NT2/D1 (cell line): ENCODE measurements at regions not wholly inside any gene's neighbourhood (a gene's known extent, or its start where the extent isn't known, plus 50 kb on each side); places are given as distances from the start of the nearest gene placed in this dataset.

ENCODE experiments used
- DNase-seq: peaks from one replicate; pipeline ENCODE4 v3.0.0-alpha.2; 2011; ENCODE audit warnings: low read depth, low spot score
- H3K27me3 ChIP-seq: 2 replicates; pipeline ENCODE4 v1.6.0; 2011; ENCODE audit warnings: mild to moderate bottlenecking; ENCODE audit not compliant: insufficient read length, insufficient read depth
- H3K36me3 ChIP-seq: 2 replicates; pipeline ENCODE4 v1.6.1; 2011; ENCODE audit warnings: mild to moderate bottlenecking, low read length, mixed read lengths; ENCODE audit not compliant: insufficient read depth, insufficient read length
- H3K4me1 ChIP-seq: 2 replicates; pipeline ENCODE4 v1.5.1; 2011; ENCODE audit not compliant: insufficient read depth, insufficient read length
- H3K4me3 ChIP-seq: 2 replicates; pipeline ENCODE4 v1.5.1; 2011; ENCODE audit warnings: low read depth; ENCODE audit not compliant: insufficient read length
- H3K9ac ChIP-seq: 2 replicates; pipeline ENCODE4 v1.6.0; 2011; ENCODE audit warnings: low read depth; ENCODE audit not compliant: insufficient read length
- H3K9me3 ChIP-seq: 2 replicates; pipeline ENCODE4 v1.5.1; 2011; ENCODE audit warnings: mild to moderate bottlenecking, low read length; ENCODE audit not compliant: insufficient read depth
- SUZ12 ChIP-seq: IDR thresholded peaks from 2 replicates; pipeline ENCODE4 v1.6.1; 2011; ENCODE audit not compliant: insufficient read length, insufficient read depth; ENCODE audit errors: extremely low read depth
- YY1 ChIP-seq: IDR thresholded peaks from 2 replicates; pipeline ENCODE4 v1.6.1; 2011; ENCODE audit not compliant: insufficient read length, insufficient read depth
- ZNF274 ChIP-seq: IDR thresholded peaks from 2 replicates; pipeline ENCODE4 v1.6.1; 2011; ENCODE audit warnings: mild to moderate bottlenecking, low read depth, low read length

GRCh38 chr4:174157106-174157607 is 126.3 kb downstream of the FBXO8 start:
- no peaks in the 10 kb centered on the region for H3K36me3 ChIP-seq
- H3K4me1 ChIP-seq: no peaks in the 10 kb centered on the region
- H3K27me3 ChIP-seq: no peaks in the 10 kb centered on the region
- H3K9me3 ChIP-seq: no peaks in the 10 kb centered on the region
- no peak for DNase-seq
- H3K4me3 ChIP-seq: no peak overlapping the region
- TF ChIP-seq SUZ12: no peak
- TF ChIP-seq YY1: no peak
- no peak for TF ChIP-seq ZNF274
- no peak overlapping the region for H3K9ac ChIP-seq

GRCh38 chr4:174156239-174156826 is 127.1 kb downstream of the FBXO8 start:
- H3K4me3 ChIP-seq: no peak overlapping the region
- peak; percentile 15 for DNase-seq

GRCh38 chr4:174154215-174154854 is 129.1 kb downstream of the FBXO8 start:
- Histone ChIP-seq H3K9me3 (no peaks in the 10 kb centered on the region), H3K36me3 (no peaks in the 10 kb centered on the region), H3K4me1 (no peaks in the 10 kb centered on the region), H3K27me3 (no peaks in the 10 kb centered on the region), H3K9ac (no peak overlapping the region), H3K4me3 (no peak overlapping the region)
- TF ChIP-seq SUZ12 (no peak), YY1 (no peak), ZNF274 (no peak)
- no peak for DNase-seq

More at GRCh38 chr4:174156239-174156826, 127.1 kb downstream of the FBXO8 start:
- no peaks in the 10 kb centered on the region for H3K4me1 ChIP-seq
- no peaks in the 10 kb centered on the region for H3K9me3 ChIP-seq
- TF ChIP-seq ZNF274 (no peak), SUZ12 (no peak), YY1 (no peak)
- no peaks in the 10 kb centered on the region for H3K36me3 ChIP-seq
- H3K9ac ChIP-seq: no peak overlapping the region
- H3K27me3 ChIP-seq: no peaks in the 10 kb centered on the region

GRCh38 chr4:174152717-174153466 is 130.6 kb downstream of the FBXO8 start:
- H3K36me3 ChIP-seq: no peaks in the 10 kb centered on the region
- DNase-seq: no peak
- H3K9ac ChIP-seq: no peak overlapping the region
- no peaks in the 10 kb centered on the region for H3K27me3 ChIP-seq
- no peaks in the 10 kb centered on the region for H3K9me3 ChIP-seq
- no peak overlapping the region for H3K4me3 ChIP-seq
- no peak for TF ChIP-seq SUZ12
- TF ChIP-seq ZNF274: no peak
- no peak for TF ChIP-seq YY1
- no peaks in the 10 kb centered on the region for H3K4me1 ChIP-seq

DNA sequence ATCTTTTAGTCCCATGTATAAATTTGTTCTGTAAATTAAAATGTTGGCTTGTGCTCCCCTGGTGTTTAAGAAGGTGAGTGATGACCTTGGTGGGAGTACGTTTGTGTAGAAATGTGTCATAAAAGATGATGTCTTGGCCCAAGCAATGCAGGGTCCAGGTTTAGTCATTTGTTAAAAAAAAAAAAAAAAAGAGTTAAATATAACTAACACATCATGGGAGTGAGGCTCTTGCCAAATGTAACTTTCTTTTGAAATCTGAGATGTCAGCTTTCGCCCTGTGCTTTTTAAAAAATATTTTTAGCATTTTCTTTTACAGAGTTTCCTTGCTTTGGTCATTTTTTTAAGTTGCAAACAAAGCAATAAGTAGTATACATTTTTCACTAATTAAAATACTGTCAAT is 135.6 kb downstream of the FBXO8 start:
- H3K27me3 ChIP-seq: no peaks in the 10 kb centered on the region
- H3K9ac ChIP-seq: no peak overlapping the region
- H3K9me3 ChIP-seq: no peaks in the 10 kb centered on the region
- H3K36me3 ChIP-seq: no peaks in the 10 kb centered on the region
- TF ChIP-seq ZNF274: no peak
- no peak for TF ChIP-seq SUZ12
- no peak for DNase-seq
- H3K4me1 ChIP-seq: no peaks in the 10 kb centered on the region
- H3K4me3 ChIP-seq: no peak overlapping the region

DNA sequence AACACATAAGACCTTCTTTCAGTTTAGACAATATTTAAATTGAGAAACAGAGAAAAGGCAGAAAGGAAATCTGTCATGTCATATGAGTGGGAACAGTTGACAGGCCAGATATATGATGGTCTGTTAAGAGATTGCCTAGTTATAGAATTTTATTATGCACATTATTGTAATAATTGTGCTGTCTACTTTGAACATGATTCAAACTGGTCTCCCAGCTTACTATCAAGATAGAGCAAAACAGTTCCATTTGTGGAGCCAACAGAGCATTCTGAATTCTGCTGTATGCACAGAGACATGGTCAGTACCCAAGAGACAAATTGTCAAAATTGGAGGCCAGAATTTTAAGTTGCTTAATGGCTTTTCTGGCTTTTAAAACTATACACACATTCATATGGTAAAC is 139.4 kb downstream of the FBXO8 start:
- Histone ChIP-seq H3K36me3 (no peaks in the 10 kb centered on the region), H3K4me3 (no peak overlapping the region), H3K4me1 (no peaks in the 10 kb centered on the region), H3K9ac (no peak overlapping the region), H3K9me3 (no peaks in the 10 kb centered on the region), H3K27me3 (no peaks in the 10 kb centered on the region)
- no peak for DNase-seq
- no peak for TF ChIP-seq ZNF274
- no peak for TF ChIP-seq YY1

GRCh38 chr4:174141876-174142275 is 141.6 kb downstream of the FBXO8 start:
- no peaks in the 10 kb centered on the region for H3K4me1 ChIP-seq
- DNase-seq: no peak
- no peaks in the 10 kb centered on the region for H3K27me3 ChIP-seq

More at GRCh38 chr4:174141876-174142275, 141.6 kb downstream of the FBXO8 start:
- Histone ChIP-seq H3K9ac (no peak overlapping the region), H3K36me3 (no peaks in the 10 kb centered on the region), H3K9me3 (no peaks in the 10 kb centered on the region), H3K4me3 (no peak overlapping the region)
- no peak for TF ChIP-seq YY1
- TF ChIP-seq ZNF274: no peak
- no peak for TF ChIP-seq SUZ12
